ENCODE measurements at regions not wholly inside any gene's neighbourhood (a gene's known extent, or its start where the extent isn't known, plus 50 kb on each side); places are given as distances from the start of the nearest gene placed in this dataset.
"Not testable (repeated sequence)": the region's sequence is repeated elsewhere in the genome, so short reads cannot be mapped to it uniquely, and the experiment has no call there.

GRCh38 chrX:13165266-13166189 lies 121.1 kb upstream of the FAM9C start:
- peaks cover 2 to 3% of the 10 kb centered on the region in 2 donors for H3K9me3 Mint-ChIP-seq
- ATAC-seq (replicated peaks in 1 of 2): no peak
- H3K27me3 Mint-ChIP-seq (ENCODE audit: low read depth): peaks cover 29% of the 10 kb centered on the region
- H3K4me1 Mint-ChIP-seq (ENCODE audit: low read depth): peaks cover 18% of the 10 kb centered on the region
- no peak overlapping the region for H3K4me3 Mint-ChIP-seq
- H3K36me3 Mint-ChIP-seq (ENCODE audit: insufficient read depth in 2 of 2): peaks cover 3 to 8% of the 10 kb centered on the region in 2 donors
- H3K27ac Mint-ChIP-seq: no peak overlapping the region
- DNase-seq: no peak

- Mint-ChIP-seq H3K9me3 (peaks cover 2 to 3% of the 10 kb centered on the region in 2 donors), H3K4me3 (no peak overlapping the region), H3K36me3 (ENCODE audit: insufficient read depth in 2 of 2) (peaks cover 3 to 6% of the 10 kb centered on the region in 2 donors), H3K27ac (no peak overlapping the region), H3K4me1 (ENCODE audit: low read depth) (peaks cover 18% of the 10 kb centered on the region), H3K27me3 (ENCODE audit: low read depth) (peaks cover 28% of the 10 kb centered on the region)
- DNase-seq: no peak
- no peak for ATAC-seq (replicated peaks in 1 of 2)
These were observed 120.2 kb upstream of the FAM9C start for GRCh38 chrX:13164611-13165010.

- peaks cover 7% of the 10 kb centered on the region for H3K4me1 Mint-ChIP-seq (ENCODE audit: low read depth)
- H3K27me3 Mint-ChIP-seq (ENCODE audit: low read depth): peaks cover 37% of the 10 kb centered on the region
- peaks cover 0 to 1% of the 10 kb centered on the region in 2 donors for H3K36me3 Mint-ChIP-seq (ENCODE audit: insufficient read depth in 2 of 2)
- peaks cover 0 to 2% of the 10 kb centered on the region in 2 donors for H3K9me3 Mint-ChIP-seq
- DNase-seq: no peak
- no peak for ATAC-seq (replicated peaks in 1 of 2)
- H3K27ac Mint-ChIP-seq: no peak overlapping the region
- H3K4me3 Mint-ChIP-seq: no peak overlapping the region
These were observed 118.5 kb upstream of the FAM9C start for GRCh38 chrX:13162772-13163410.

- Mint-ChIP-seq H3K4me1 (ENCODE audit: low read depth) (no peaks in the 10 kb centered on the region), H3K9me3 (peaks cover 2 to 4% of the 10 kb centered on the region in 2 donors), H3K36me3 (ENCODE audit: insufficient read depth in 2 of 2) (peaks cover 0 to 2% of the 10 kb centered on the region in 2 donors), H3K4me3 (no peak overlapping the region), H3K27me3 (ENCODE audit: low read depth) (peaks cover 32% of the 10 kb centered on the region), H3K27ac (no peak overlapping the region)
- no peak for DNase-seq
- no peak for ATAC-seq (replicated peaks in 1 of 2)
These were observed 115.5 kb upstream of the FAM9C start for GRCh38 chrX:13159886-13160285.

- H3K4me3 Mint-ChIP-seq: no peak overlapping the region
- DNase-seq: no peak
- no peaks in the 10 kb centered on the region for H3K4me1 Mint-ChIP-seq (ENCODE audit: low read depth)
- H3K27me3 Mint-ChIP-seq (ENCODE audit: low read depth): peaks cover 40% of the 10 kb centered on the region
- peaks cover 3 to 9% of the 10 kb centered on the region in 2 donors for H3K36me3 Mint-ChIP-seq (ENCODE audit: insufficient read depth in 2 of 2)
- no peak overlapping the region for H3K27ac Mint-ChIP-seq
- ATAC-seq (replicated peaks in 1 of 2): no peak
- peaks cover 5 to 6% of the 10 kb centered on the region in 2 donors for H3K9me3 Mint-ChIP-seq
These were observed 114.5 kb upstream of the FAM9C start for GRCh38 chrX:13158911-13159310.

- H3K36me3 Mint-ChIP-seq (ENCODE audit: insufficient read depth in 2 of 2): peaks cover 6 to 16% of the 10 kb centered on the region in 2 donors
- not testable (repeated sequence) for ATAC-seq (replicated peaks in 1 of 2); H3K9me3 Mint-ChIP-seq; DNase-seq; H3K27ac Mint-ChIP-seq; H3K4me3 Mint-ChIP-seq
- H3K4me1 Mint-ChIP-seq (ENCODE audit: low read depth): peaks cover 14% of the 10 kb centered on the region
- H3K27me3 Mint-ChIP-seq (ENCODE audit: low read depth): peaks cover 26% of the 10 kb centered on the region
These were observed 111.1 kb upstream of the FAM9C start for GRCh38 chrX:13155550-13155949.

GRCh38 chrX:13153796-13154195 lies 109.4 kb upstream of the FAM9C start:
- H3K4me1 Mint-ChIP-seq (ENCODE audit: low read depth): peaks cover 14% of the 10 kb centered on the region
- H3K27ac Mint-ChIP-seq: no peak overlapping the region

GRCh38 chrX:13152518-13153185 lies 108.2 kb upstream of the FAM9C start:
- Mint-ChIP-seq H3K36me3 (ENCODE audit: insufficient read depth in 2 of 2) (peaks cover 6 to 16% of the 10 kb centered on the region in 2 donors), H3K27me3 (ENCODE audit: low read depth) (peaks cover 12% of the 10 kb centered on the region), H3K27ac (no peak overlapping the region), H3K4me3 (peak overlapping the region in 1 of 2 donors; percentile 14), H3K9me3 (peaks cover 7 to 9% of the 10 kb centered on the region in 2 donors), H3K4me1 (ENCODE audit: low read depth) (peaks cover 14% of the 10 kb centered on the region)
- DNase-seq: no peak
- ATAC-seq (replicated peaks in 1 of 2): no peak

More at GRCh38 chrX:13153796-13154195, 109.4 kb upstream of the FAM9C start:
- no peak overlapping the region for H3K4me3 Mint-ChIP-seq
- ATAC-seq (replicated peaks in 1 of 2): no peak
- peaks cover 7 to 9% of the 10 kb centered on the region in 2 donors for H3K9me3 Mint-ChIP-seq
- H3K27me3 Mint-ChIP-seq (ENCODE audit: low read depth): peaks cover 13% of the 10 kb centered on the region
- no peak for DNase-seq
- peaks cover 6 to 16% of the 10 kb centered on the region in 2 donors for H3K36me3 Mint-ChIP-seq (ENCODE audit: insufficient read depth in 2 of 2)

- DNase-seq: peak in 1 of 2 donors; percentile 12
- Mint-ChIP-seq H3K4me1 (ENCODE audit: low read depth) (peaks cover 14% of the 10 kb centered on the region), H3K36me3 (ENCODE audit: insufficient read depth in 2 of 2) (peaks cover 6 to 21% of the 10 kb centered on the region in 2 donors), H3K4me3 (peak overlapping the region; percentile 40 to 75), H3K27me3 (ENCODE audit: low read depth) (peaks cover 12% of the 10 kb centered on the region), H3K27ac (no peak overlapping the region), H3K9me3 (peaks cover 7 to 9% of the 10 kb centered on the region in 2 donors)
- peak; percentile 69 to 86 for ATAC-seq (replicated peaks in 1 of 2)
These were observed 107.6 kb upstream of the FAM9C start for GRCh38 chrX:13151828-13152517.

- peaks cover 18% of the 10 kb centered on the region for H3K27me3 Mint-ChIP-seq (ENCODE audit: low read depth)
- peaks cover 7 to 14% of the 10 kb centered on the region in 2 donors for H3K9me3 Mint-ChIP-seq
- DNase-seq (no peak), ATAC-seq (replicated peaks in 1 of 2) (no peak)
- no peak overlapping the region for H3K27ac Mint-ChIP-seq
- H3K4me1 Mint-ChIP-seq (ENCODE audit: low read depth): peaks cover 14% of the 10 kb centered on the region
- no peak overlapping the region for H3K4me3 Mint-ChIP-seq
- H3K36me3 Mint-ChIP-seq (ENCODE audit: insufficient read depth in 2 of 2): peaks cover 10 to 24% of the 10 kb centered on the region in 2 donors
These were observed 105.4 kb upstream of the FAM9C start for GRCh38 chrX:13149702-13150350.

GRCh38 chrX:13147733-13148132 lies 103.3 kb upstream of the FAM9C start:
- H3K27ac Mint-ChIP-seq: no peak overlapping the region
- H3K4me3 Mint-ChIP-seq: no peak overlapping the region
- H3K4me1 Mint-ChIP-seq (ENCODE audit: low read depth): peaks cover 17% of the 10 kb centered on the region
- no peak for DNase-seq
- peaks cover 1 to 8% of the 10 kb centered on the region in 2 donors for H3K9me3 Mint-ChIP-seq
- H3K36me3 Mint-ChIP-seq (ENCODE audit: insufficient read depth in 2 of 2): peaks cover 3 to 13% of the 10 kb centered on the region in 2 donors
- H3K27me3 Mint-ChIP-seq (ENCODE audit: low read depth): peaks cover 6% of the 10 kb centered on the region
- no peak for ATAC-seq (replicated peaks in 1 of 2)

- no peak for ATAC-seq (replicated peaks in 1 of 2)
- H3K4me1 Mint-ChIP-seq (ENCODE audit: low read depth): peaks cover 18% of the 10 kb centered on the region
These were observed 102.7 kb upstream of the FAM9C start for GRCh38 chrX:13147147-13147546.

More at GRCh38 chrX:13147147-13147546, 102.7 kb upstream of the FAM9C start:
- Mint-ChIP-seq H3K27me3 (ENCODE audit: low read depth) (peaks cover 6% of the 10 kb centered on the region), H3K36me3 (ENCODE audit: insufficient read depth in 2 of 2) (peaks cover 3 to 12% of the 10 kb centered on the region in 2 donors), H3K9me3 (peaks cover 1 to 8% of the 10 kb centered on the region in 2 donors), H3K4me3 (no peak overlapping the region), H3K27ac (no peak overlapping the region)
- no peak for DNase-seq
